K562 (cell line): ENCODE measurements at regions not wholly inside any gene's neighbourhood (a gene's known extent, or its start where the extent isn't known, plus 50 kb on each side); places are given as distances from the start of the nearest gene placed in this dataset.

Experiments
- CREM ChIP-seq: IDR thresholded peaks from 2 replicates; pipeline ENCODE4 v1.6.1; 2014; ENCODE audit warnings: antibody characterized with exemption, low read depth
- HDAC1 ChIP-seq, 2 experiments: fragments of 450-650 bp; IDR thresholded peaks; 2 replicates each; pipeline ENCODE4 v1.6.1; 2016 to 2017; ENCODE audit warnings: inconsistent platforms in 1 of 2, mild to moderate bottlenecking in 1 of 2, moderate library complexity in 1 of 2
- SMARCA4 ChIP-seq: fragments of 450-650 bp; IDR thresholded peaks from 2 replicates; pipeline ENCODE4 v1.6.1; 2016
- ZFP36 ChIP-seq: fragments of 150-350 bp; IDR thresholded peaks from 2 replicates; pipeline ENCODE4 v1.6.1; 2018; ENCODE audit warnings: low read length, low read depth; ENCODE audit not compliant: partially characterized antibody
- ZKSCAN3 ChIP-seq: fragments of 250-450 bp; sonication (Bioruptor Pico); IDR thresholded peaks from 2 replicates; pipeline ENCODE4 v1.4.0; 2020
- ZNF707 ChIP-seq: fragments of 250-450 bp; sonication (Bioruptor Pico); conservative IDR thresholded peaks from 2 replicates; pipeline ENCODE4 v1.8.0; 2022; ENCODE audit warnings: inconsistent platforms, mild to moderate bottlenecking, moderate library complexity
- TF ChIP-seq, protein P1 (sequence below): sonication (generic); formaldehyde crosslinking; IDR thresholded peaks from 2 replicates; pipeline ENCODE4 v1.9.0; 2022; ENCODE audit warnings: mild to moderate bottlenecking, missing genetic modification reagents
- TF ChIP-seq, protein P2 (sequence below), 2 experiments: fragments of 450-650 bp; conservative IDR thresholded peaks; 2 replicates each; pipeline ENCODE4 v1.6.1; 2017; ENCODE audit warnings: mild to moderate bottlenecking in 2 of 2, moderate library complexity in 2 of 2
- TF ChIP-seq, protein P3 (sequence below): sonication (generic); formaldehyde crosslinking; IDR thresholded peaks from 2 replicates; pipeline ENCODE4 v1.5.0; 2020; ENCODE audit warnings: missing genetic modification reagents

DNA sequence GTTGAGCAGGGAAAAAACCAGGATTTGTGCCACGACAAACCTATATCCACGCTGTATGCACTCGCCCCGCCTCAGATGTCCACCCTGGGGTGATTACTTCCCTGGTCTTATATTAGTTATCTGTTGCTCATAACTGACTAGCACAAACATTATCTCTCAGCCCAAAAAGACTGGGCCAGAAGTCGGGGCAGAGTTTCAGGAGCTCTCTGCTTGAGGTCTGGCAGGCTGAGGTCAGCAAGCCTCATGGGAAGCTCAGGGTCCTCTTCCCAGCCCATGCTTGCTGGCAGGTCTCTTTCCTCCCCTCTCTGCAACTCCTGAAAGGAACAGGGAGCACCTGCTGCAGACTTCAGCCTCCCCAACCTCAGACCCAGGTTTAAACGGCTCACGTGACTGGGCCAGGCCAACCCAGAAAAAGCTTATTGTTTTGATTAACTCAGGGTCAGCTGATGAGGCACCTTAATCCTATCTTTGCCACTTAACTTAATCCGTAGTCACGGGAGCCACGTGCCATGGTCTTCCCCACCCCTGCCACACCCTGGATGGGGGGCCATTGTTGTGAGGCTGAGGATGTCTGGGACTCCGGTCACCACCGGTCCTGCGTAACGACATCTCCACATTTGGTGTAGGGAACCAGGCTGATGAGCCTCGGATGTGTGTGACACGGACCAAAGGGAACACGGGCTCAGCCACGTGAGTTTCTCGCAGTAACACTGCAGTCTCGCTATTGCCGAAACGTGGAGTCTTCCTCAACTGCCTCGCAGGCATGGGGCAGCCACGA lies 123.7 kb upstream of the IRX4 start (continued):
- TF ChIP-seq, protein P1, sequence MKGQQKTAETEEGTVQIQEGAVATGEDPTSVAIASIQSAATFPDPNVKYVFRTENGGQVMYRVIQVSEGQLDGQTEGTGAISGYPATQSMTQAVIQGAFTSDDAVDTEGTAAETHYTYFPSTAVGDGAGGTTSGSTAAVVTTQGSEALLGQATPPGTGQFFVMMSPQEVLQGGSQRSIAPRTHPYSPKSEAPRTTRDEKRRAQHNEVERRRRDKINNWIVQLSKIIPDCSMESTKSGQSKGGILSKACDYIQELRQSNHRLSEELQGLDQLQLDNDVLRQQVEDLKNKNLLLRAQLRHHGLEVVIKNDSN: peak; percentile 32; the same call in 1 of the 2 replicates
- TF ChIP-seq HDAC1 (IDR thresholded peaks at IDR 0.05) (no peak), ZFP36 (no peak), ZNF707 (no peak), CREM (no peak), SMARCA4 (no peak), ZKSCAN3 (CRISPR knock-in tag) (no peak)
- TF ChIP-seq, protein P2, sequence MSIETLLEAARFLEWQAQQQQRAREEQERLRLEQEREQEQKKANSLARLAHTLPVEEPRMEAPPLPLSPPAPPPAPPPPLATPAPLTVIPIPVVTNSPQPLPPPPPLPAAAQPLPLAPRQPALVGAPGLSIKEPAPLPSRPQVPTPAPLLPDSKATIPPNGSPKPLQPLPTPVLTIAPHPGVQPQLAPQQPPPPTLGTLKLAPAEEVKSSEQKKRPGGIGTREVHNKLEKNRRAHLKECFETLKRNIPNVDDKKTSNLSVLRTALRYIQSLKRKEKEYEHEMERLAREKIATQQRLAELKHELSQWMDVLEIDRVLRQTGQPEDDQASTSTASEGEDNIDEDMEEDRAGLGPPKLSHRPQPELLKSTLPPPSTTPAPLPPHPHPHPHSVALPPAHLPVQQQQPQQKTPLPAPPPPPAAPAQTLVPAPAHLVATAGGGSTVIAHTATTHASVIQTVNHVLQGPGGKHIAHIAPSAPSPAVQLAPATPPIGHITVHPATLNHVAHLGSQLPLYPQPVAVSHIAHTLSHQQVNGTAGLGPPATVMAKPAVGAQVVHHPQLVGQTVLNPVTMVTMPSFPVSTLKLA (conservative IDR thresholded peaks at IDR 0.05): no peak
- TF ChIP-seq, protein P3, sequence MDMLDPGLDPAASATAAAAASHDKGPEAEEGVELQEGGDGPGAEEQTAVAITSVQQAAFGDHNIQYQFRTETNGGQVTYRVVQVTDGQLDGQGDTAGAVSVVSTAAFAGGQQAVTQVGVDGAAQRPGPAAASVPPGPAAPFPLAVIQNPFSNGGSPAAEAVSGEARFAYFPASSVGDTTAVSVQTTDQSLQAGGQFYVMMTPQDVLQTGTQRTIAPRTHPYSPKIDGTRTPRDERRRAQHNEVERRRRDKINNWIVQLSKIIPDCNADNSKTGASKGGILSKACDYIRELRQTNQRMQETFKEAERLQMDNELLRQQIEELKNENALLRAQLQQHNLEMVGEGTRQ (CRISPR knock-in tag): peak; percentile 46
